Neural progenitor cell (in vitro differentiated cells): ENCODE measurements at regions not wholly inside any gene's neighbourhood (a gene's known extent, or its start where the extent isn't known, plus 50 kb on each side); places are given as distances from the start of the nearest gene placed in this dataset.

Source experiments
- CTCF ChIP-seq: fragments of 200-600 bp; sonication (generic); IDR thresholded peaks from 2 replicates; pipeline ENCODE4 v1.5.1; 2017; ENCODE audit warnings: antibody characterized with exemption, mild to moderate bottlenecking
- EZH2 ChIP-seq: fragments of 200-600 bp; sonication (generic); IDR thresholded peaks from 2 replicates; pipeline ENCODE4 v1.6.1; 2017; ENCODE audit warnings: antibody characterized with exemption, mild to moderate bottlenecking, moderate library complexity
- EZH2phosphoT487 ChIP-seq: fragments of 200-600 bp; sonication (generic); IDR thresholded peaks from 2 replicates; pipeline ENCODE4 v1.6.1; 2017; ENCODE audit warnings: antibody characterized with exemption

DNA sequence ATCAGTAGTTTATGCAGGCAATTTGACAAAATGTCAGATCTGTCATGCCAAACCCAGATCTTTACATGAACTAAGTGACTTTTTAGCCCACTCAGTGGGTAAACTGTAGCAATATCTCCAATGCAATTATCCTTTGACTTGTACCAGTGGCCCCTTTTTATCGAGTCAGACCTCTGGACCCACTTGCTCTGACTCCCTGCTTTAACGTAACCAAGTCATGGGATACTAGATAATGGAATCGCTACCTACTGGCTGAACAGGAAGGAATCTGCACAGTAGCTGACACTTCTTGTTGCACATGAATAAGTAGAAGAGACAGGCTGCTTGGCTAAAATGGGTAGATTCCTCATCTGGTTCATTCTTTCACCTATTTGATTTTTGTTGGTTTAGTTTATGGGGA lies 128.4 kb upstream of the LYPLAL1 start:
- TF ChIP-seq EZH2phosphoT487 = no peak
- TF ChIP-seq CTCF = no peak
- no peak for TF ChIP-seq EZH2
